Mammary epithelial cell (primary cell): ENCODE measurements at regions not wholly inside any gene's neighbourhood (a gene's known extent, or its start where the extent isn't known, plus 50 kb on each side); places are given as distances from the start of the nearest gene placed in this dataset.

ENCODE experiments used
- EZH2 ChIP-seq: IDR thresholded peaks from 2 replicates; pipeline ENCODE4 v1.6.1; 2012; ENCODE audit warnings: low read length, inconsistent platforms, borderline replicate concordance
- TF ChIP-seq, protein P1 (sequence below), 2 donors: IDR thresholded peaks in 1 of 2; conservative IDR thresholded peaks in 1 of 2; 2 replicates each; pipeline ENCODE4 v1.5.1; 2011 to 2012; ENCODE audit warnings: inconsistent platforms in 2 of 2, low read length in 2 of 2, mild to moderate bottlenecking in 2 of 2, control low read depth in 1 of 2, low read depth in 1 of 2; ENCODE audit not compliant: insufficient read depth in 1 of 2; ENCODE audit errors: extremely low read depth in 1 of 2

DNA sequence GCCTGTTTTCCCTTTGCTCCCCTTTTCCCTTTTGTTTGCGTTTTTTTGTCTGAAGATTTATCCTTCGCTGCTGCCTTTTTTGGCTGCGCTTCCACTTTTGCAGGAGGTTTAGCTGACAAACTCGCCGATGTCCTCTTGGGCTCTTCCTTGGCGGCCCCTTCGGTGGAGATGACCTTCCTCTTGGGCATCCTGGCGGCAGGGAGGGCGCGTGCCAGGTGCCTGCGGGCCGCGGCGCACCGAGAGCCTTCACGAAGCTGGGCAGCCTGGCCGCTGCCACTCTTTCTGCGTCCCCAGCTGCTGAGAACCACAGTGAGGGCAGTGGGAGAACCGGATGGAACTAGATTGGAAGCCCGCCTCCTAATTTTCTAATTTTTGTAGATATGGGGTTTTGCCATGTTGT, 197.1 kb upstream of the C2CD4B start:
- TF ChIP-seq, protein P1, sequence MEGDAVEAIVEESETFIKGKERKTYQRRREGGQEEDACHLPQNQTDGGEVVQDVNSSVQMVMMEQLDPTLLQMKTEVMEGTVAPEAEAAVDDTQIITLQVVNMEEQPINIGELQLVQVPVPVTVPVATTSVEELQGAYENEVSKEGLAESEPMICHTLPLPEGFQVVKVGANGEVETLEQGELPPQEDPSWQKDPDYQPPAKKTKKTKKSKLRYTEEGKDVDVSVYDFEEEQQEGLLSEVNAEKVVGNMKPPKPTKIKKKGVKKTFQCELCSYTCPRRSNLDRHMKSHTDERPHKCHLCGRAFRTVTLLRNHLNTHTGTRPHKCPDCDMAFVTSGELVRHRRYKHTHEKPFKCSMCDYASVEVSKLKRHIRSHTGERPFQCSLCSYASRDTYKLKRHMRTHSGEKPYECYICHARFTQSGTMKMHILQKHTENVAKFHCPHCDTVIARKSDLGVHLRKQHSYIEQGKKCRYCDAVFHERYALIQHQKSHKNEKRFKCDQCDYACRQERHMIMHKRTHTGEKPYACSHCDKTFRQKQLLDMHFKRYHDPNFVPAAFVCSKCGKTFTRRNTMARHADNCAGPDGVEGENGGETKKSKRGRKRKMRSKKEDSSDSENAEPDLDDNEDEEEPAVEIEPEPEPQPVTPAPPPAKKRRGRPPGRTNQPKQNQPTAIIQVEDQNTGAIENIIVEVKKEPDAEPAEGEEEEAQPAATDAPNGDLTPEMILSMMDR (conservative IDR thresholded peaks at IDR 0.05 in 1 of 2, IDR thresholded peaks at IDR 0.05 in 1 of 2; ENCODE audit: extremely low read depth in 1 of 2, insufficient read depth in 1 of 2, low read depth in 1 of 2, low read length in 2 of 2), result no peak
- no peak for TF ChIP-seq EZH2
